ENCODE measurements at regions not wholly inside any gene's neighbourhood (a gene's known extent, or its start where the extent isn't known, plus 50 kb on each side); places are given as distances from the start of the nearest gene placed in this dataset.

DNA sequence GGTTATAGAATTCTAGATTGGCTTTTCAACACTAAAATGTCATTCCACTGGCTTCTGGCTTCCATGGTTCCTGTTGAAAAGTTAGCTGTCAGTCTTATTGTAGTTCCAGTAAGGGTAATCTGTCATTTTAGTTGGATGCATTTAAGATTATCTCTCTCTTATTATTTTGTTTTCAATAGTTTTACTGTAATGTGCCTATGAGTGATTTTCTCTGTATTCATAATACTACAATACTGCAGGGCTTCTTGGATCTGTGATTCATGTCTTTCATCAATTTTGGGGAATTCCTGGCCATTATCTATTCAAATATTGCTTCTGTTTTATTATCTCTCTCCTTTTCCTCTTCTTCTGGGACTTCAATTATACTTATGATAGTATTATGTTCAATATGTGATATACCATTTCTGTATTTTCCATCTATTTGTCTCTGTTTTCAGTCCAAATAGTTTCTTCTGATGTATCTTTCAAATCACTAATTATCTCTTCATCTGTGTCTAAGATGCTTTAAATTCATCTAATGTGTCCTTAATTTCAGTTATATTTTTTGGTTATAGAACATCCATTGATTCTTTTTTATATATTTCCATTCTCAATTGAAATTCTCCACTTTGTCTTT is 101.5 kb downstream of the KCTD15 start:
- DNase-seq (ENCODE audit: low read depth in 2 of 2), result no peak

DNA sequence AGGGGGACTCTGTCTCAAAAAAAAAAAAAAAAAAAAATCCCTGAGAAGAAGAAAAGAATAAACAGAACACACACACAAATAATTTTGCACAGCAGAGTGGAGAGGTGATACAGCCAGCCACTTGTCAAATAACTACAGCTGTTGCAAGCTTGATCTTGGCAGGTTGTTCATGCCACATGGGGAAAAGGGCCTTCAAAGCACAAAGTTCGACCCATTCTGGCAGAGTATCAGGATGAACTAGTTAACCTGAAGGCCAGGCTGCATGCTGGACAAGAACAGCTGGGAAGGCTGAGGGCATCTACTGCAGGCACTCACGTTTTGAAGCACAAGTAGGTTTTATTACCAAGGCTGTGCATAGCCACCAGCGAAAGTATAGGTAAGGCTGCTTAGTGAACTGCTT is 104.1 kb downstream of the KCTD15 start:
- no peak for DNase-seq (ENCODE audit: low read depth in 2 of 2)

DNA sequence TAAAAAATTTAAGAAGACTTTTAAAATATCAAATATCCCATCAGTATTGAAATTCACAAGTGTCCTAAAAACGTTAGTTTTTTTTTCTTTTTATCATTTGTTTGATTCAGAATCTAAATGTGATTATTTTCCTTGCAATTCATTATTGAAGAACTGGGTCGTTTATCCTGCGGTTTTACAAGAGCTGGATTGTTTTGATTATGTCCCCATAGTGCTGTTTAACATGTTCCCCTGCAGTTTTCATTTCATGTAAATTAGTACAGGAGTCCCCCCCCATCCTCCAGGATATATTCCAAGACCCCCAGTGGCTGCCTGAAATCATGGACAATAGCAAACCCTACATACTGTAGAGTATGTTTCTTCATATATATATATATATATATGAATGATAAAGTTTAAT is 105.7 kb downstream of the KCTD15 start:
- no peak for DNase-seq (ENCODE audit: low read depth in 2 of 2)

DNA sequence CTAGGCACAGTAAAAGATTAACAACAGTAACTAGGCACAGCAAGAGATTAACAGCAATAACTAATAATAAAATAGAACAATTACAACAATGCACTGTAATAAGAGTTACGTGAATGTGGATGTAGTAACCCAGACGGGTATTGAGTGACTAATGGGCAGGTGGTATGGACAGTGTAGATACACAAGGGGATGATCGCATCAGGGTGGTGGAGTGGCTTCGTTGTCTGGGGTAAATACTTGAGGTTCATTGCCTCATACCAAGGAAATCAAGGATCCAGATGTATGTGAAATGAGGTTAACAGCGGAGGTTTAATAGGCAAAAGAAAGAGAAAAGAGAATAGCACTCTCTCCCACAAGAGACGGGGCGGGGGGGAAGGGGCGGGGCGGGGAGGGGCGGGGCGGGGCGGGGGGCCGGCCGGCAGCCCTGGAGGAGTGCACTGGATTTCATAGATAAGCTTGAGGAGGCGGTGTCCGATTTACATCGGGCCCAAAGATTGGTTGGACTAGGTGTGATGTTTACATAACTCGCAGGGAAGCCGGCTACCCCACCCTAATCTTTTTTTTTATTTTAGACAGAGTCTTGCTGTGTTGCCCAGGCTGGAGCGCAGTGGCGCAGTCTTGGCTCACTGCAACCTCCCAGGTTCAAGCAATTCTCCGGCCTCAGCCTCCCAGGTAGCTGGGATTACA is 106.3 kb downstream of the KCTD15 start:
- no peak for DNase-seq (ENCODE audit: low read depth in 2 of 2)

DNA sequence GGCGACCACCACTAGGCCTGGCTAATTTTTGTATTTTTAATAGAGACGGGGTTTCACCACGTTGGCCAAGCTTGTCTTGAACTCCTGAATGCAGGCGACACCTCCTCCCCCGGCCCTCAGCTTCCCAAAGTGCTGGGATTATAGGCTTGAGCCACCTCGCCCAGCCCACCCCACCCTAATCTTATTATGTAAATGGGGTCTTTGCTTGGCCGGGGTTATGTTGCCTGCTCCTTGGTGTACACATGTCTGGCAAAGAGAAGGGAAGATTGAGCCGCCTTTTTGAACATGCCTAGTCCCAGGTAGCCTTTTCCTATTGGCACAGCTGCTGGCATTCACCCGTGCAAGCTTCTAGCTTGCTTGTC is 106.8 kb downstream of the KCTD15 start:
- DNase-seq (ENCODE audit: low read depth in 2 of 2), result no peak

DNA sequence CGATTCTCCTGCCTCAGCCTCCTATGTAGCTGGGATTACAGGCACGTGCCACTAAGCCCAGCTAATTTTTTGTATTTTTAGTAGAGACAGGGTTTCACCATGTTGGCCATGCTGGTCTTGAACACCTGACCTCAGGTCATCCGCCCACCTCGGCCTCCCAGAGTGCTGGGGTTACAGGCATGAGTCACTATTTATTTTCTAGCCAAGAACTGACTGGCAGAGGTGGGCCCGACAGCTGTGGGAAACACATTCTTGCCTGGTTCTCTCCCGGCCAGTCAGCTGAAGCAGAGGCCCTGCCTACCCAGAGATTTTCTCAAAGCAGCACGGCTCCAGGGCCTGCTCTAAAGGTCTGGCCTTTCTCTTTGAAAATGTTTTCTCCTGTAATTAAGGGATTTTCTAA is 108.0 kb downstream of the KCTD15 start:
- DNase-seq (ENCODE audit: low read depth in 2 of 2), result no peak

DNA sequence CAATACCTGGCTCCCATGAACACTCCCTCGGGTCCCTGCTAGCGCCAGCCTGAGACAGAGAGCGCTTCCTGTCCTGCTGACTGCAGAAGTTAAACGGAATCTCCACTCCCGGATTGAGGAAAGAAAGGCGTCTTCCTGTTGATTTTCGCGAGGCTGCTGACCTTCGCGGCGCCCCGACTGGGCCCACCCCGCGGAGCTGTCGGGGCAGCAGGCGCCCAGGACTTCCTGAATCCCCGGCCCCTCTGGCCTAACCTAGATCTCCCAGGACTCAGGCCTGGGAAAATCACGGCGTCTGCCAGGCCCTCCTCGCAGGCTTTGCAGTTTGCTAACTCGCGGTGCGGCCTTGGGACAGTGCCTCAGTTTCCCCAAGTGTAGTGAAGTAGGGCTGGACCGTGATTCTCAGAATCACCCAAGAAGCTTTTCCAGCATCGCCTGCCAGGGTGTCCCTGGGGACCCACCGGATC is 108.8 kb downstream of the KCTD15 start:
- no peak for DNase-seq (ENCODE audit: low read depth in 2 of 2)

DNA sequence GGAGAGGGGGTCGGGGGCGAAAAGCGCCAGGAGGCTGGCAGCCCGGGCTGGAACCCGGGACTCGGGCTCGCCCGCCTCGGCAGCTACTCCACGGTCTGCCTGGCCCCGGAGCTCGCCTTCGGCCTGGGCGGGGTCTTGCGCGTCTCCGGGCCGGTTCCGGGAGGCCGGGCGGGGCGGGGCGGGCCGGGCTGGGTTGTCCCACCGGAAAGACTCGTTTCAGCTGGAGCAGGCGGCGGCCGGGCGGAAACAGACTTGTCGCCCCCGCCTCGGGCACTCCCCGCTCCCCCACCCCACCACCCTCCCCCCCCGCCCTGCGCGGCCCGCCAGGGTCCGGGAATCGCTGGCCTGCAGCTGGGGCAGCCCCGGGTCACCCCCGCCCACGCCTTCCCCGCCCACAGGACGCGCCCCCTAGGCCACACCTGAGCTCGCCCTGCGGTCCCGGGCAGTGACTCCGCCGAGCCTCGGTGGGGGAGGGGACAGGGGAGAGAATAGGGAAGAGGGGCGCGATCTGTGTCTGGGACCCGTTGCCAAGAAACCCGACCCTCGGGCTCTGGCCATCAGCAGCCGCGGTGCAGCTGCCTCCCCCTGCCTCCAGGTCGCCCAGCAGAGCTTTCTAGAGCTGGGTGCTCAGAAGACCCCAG is 109.4 kb downstream of the KCTD15 start:
- DNase-seq (ENCODE audit: low read depth in 2 of 2), result no peak

DNA sequence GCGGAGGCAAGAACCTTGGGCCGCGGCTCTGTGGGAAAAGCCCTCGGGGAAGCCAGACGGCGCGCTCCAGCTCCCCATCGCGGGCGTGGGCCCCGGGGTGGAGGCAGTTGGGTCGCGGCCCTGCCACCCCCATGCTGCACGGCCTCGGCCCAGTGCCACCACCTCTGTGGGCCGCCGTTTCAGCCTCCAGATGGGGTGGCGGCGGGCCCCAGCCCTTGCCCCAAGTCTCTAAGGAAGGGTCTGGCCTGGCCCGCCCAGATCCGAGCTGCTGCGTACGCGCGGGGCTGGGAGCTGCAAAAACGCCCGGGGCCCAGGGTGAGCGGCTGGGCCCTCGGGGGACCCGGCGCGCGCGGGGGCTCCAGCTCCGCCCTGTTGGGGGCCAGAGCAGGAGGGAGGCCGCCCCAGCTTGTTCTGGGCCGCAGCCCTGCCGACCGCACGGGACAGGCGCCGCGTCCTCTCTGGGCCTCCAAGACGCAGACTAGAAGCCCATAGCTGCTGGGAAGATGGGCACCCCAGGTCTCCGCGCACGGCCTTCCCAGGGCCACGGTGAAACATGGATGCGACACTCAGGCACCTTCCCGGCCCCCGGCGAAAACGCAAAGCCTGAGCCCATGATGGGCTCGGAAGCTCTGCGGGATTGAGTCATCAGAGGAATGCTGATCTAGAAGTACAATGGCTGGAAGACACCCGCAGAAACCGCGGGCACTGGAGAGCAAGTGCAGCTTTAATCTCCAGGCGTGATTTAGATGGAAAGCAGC is 110.1 kb downstream of the KCTD15 start:
- DNase-seq (ENCODE audit: low read depth in 2 of 2), result no peak

DNA sequence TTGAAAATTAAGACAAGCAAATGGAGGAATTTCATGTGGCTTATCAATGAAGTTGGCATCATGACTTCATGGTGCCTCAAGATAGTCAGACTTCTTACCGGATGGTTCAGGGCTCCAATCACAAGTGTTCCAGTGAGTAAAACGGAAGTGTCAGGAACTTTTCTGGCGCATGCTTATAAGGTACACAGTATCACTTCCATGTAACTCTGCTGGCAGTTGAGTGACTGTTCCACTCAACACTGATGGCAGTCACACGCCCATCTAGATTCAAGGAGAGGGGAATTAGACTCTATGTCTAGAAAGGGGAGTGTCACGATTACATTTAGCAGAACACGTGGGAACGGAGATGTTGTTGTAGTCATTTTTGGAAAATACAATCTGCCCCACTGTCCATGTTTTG is 114.3 kb downstream of the KCTD15 start:
- no peak for DNase-seq (ENCODE audit: low read depth in 2 of 2)

DNA sequence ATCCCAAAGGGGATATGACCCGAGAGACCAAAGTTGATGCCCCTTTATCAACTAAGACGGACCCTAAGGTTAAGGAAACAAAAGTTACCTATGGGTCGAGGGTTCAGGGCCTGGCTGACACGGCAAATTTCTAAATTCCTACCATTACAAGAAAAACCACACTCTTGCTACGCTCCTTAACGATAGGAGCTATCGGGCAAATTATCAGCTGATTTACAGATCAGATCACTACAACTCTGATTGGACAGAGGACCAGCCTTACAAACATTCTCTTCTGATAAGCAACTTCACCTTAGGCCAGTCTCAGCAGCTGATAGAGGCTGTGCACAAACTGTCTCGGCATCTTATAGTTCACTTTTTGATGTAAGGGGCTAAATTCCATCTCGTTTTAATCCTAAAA is 117.9 kb downstream of the KCTD15 start:
- no peak for DNase-seq (ENCODE audit: low read depth in 2 of 2)

DNA sequence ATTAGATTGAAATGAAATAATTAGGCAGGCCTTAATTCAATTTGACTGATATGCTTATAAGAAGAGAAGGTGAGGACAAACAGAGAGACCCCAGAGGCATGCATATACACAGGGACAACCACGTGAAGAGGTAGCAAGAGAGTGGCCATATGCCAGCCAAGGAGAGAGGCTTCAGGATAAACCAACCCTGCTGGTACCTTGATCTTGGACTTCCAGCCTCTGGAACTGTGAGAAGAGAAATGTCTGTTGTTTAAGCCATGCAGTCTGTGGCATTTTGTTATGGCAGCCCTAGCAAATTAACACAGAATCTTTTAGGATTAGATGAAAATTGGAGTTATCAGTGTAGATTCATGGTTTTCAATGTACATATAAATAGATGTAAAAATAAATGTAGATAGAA is 120.1 kb downstream of the KCTD15 start:
- no peak for DNase-seq (ENCODE audit: low read depth in 2 of 2)

DNA sequence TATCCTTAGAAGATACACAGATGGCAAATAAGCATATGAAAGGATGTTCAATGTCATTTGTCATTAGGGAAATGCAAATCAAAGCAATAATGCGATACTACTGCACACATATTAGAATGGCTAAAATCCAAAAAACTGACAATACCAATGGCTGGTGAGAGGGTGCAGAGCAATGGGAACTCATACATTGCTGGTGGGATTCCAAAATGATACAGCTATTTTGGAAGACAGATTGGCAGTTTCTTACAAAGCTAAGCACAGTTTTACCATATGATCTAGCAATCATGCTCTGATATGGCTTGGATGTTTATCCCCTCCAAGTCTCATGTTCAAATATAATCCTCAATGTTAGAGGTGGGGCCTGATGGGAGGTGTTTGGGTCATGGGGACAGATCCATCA is 122.6 kb downstream of the KCTD15 start:
- no peak for DNase-seq (ENCODE audit: low read depth in 2 of 2)

DNA sequence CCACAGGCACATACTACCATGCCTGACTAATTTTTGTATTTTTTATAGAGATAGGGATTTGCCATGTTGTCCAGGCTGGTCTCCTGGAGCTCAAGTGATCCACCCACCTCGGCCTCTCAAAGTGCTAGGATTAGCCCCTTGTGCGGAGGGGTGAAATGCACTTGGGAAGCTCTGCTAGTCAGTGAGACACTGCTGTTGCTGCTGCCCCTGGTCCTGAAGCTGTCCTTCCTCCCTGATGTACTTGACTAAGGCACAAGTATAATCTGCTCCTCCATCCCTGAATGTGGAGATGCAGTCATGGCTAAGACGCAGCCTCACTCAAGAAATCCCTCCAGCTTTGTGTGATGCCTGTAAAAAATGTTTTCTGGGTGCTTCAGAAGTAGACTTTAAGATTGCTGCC is 124.5 kb downstream of the KCTD15 start:
- no peak for DNase-seq (ENCODE audit: low read depth in 2 of 2)

DNA sequence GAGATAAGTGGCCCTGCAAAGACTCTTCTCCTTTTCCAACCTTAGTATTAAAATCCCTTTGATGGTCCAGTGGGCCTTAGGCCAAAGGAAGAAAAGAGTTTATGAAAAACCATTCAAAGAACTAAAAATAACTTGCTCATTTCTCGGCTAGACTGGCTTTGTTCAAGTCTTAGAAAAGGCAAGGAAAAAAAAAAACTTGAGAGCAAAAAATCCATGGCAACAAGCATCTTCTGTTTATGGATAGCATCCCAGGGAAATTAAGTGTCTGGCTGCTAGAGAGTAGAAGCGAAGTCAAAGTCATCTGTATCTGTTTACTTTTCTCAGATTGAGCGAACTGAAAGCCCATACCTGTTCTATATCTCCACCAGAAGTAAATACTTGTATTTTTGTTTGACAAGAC is 129.6 kb downstream of the KCTD15 start:
- DNase-seq (ENCODE audit: low read depth in 2 of 2), result no peak

DNA sequence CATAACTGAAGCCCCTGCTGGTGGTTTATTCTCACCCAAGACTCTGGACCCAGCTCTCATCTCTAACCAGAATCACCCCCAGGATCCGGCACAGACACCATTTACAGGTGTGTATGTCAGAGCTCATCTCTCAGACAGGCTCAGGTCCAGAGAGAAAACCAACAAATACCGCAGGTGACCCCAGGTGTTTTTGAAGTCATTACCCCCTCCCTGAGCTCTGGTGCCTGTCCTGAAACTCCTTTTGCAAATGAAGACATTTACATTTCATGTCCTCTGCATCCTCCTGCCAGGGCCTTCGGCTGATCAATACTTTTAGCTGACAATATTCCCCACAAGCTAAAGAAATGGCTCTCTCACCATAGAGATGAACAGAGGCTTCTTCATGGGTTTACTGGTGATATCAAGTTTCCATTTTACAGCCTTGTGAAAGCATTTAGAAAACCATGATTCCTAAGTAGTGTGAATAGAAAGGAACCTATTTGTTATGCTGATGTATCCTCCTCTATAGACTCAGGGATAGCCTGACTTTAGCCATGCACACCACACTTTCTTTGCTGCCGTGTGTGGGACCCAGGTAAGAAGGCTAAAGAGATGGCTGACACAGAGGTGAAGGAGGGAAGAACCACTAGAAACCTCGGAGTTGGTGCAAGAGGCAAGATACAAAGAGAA is 131.3 kb downstream of the KCTD15 start:
- no peak for DNase-seq (ENCODE audit: low read depth in 2 of 2)

DNA sequence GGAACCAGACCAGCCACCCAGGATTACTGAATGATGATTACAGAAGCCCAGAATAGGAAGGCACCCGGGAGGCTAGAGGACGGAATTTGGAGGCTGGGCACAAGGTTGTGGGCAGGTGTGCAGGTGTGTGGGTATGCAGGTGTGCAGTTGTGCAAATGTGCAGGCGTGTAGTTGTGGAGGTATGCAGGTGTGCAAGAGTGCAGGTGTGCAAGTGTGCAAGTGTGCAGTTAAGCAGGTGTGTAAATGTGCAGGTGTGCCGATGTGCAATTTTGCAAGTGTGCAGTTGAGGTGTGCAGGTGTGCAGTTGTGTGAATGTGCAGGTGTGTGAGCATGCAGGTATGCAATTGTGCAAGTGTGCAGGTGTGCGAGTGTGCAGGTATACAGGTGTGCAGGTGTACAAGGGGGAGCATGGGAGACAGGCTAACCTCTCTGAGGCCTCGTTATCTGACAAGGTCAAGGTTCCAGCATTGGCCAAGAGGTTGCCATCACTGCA is 131.8 kb downstream of the KCTD15 start:
- DNase-seq (ENCODE audit: low read depth in 2 of 2), result no peak

DNA sequence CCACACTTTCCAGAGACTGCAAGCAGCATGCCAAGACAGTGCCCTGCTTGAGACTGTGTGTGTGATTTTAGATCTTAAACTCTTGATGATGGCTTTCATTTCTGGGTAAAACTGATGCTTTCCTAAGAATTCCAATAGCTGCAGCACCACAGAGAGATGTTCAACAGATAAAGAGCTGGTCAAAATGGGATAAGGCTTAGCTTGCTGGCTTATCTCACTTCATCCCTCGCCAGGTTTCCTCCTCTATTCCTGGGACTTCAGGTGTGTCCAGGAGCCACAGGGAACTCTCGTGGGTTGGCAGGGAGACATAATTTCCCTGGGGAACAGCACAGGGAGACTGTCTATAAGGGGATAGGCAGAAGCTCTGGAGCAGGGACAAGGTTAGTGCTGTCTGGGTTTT is 137.3 kb downstream of the KCTD15 start:
- DNase-seq (ENCODE audit: low read depth in 2 of 2), result no peak

DNA sequence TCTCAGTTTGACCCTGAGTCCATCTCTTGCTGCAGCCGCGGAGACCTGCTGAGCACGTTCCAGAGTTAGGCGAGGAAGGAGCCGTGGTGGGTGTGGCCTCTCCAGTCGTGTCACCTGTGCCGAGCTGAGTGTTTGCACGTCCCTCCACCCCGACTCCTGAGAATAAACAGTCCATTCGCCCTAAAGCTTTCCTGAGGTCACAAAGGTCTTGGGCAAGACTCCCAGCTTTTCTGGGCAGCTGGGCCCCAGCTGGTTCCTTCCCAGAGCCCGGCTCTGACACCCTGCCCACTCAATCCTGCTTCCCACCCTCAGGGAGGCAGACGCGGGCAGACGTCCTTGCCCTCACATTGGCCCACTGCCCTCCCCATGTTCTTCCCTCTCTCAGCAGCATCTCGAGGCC is 142.2 kb downstream of the KCTD15 start:
- DNase-seq (ENCODE audit: low read depth in 2 of 2), result no peak

DNA sequence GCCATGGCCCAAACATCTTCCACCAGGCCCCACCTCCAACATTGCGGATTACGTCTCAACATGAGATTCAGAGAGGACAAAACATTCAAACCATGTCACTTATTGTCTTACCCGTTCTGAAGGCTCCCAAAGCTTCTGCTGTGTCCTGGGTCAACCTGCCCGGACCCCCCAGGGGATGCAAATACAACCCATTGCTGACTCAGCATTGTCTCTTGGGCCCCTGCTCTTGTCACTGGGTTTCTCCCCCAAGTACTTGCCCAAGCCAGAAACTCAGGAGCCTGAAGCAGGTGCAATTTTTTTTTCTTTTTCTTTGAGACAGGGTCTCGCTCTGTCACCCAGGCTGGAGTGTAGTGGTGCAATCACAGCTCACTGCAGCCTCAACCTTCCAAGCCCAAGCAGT is 144.5 kb downstream of the KCTD15 start:
- no peak for DNase-seq (ENCODE audit: low read depth in 2 of 2)

DNA sequence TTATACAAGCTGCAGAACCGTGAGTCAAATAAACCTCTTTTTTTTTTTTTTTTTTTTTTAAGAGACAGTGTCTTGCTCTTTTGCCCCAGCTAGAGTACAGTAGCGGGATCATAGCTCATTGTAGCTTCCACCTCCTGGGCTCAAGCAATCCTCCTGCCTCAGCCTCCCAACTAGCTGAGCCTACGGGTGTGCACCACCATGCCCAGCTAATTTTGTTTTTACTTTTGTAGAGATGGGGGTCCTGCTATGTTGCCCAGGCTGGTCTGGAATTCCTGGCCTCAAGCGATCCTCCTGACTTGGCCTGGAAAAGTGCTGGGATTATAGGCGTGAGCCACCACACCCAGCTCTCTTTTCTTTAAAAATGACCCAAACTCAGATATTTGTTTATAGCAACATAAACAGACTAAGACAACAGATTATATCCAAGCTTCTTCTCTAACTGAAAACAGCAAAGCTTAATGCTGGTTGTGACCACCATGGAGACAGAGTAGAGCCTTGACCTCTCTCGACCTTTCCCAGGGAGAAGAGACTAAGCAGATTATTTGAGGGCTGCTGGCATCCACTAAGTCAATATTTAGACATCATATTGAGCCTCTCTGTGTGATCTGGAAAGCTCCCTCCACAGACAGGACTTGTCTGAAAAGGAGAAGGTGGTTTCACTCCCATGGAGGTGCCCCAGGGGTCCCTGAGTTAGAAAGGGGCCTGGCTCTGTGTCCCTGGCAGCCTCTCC is 150.0 kb downstream of the KCTD15 start:
- no peak for DNase-seq (ENCODE audit: low read depth in 2 of 2)
